HFF-Myc (cell line): ENCODE measurements at regions not wholly inside any gene's neighbourhood (a gene's known extent, or its start where the extent isn't known, plus 50 kb on each side); places are given as distances from the start of the nearest gene placed in this dataset.

ENCODE experiments used
- DNase-seq: peaks from one replicate; pipeline ENCODE4 v3.0.0-alpha.2; 2011; ENCODE audit warnings: low read depth; ENCODE audit errors: extremely low read depth
- H3K4me3 ChIP-seq: replicated peaks from 2 replicates; pipeline ENCODE4 v1.5.1; 2011; ENCODE audit warnings: low read depth, mild to moderate bottlenecking, control low read depth, low read length
- CTCF ChIP-seq: IDR thresholded peaks from 2 replicates; pipeline ENCODE4 v1.5.1; 2012; ENCODE audit warnings: mild to moderate bottlenecking, low read depth, low read length, control low read depth; ENCODE audit errors: missing control alignments

- TF ChIP-seq CTCF, result no peak
- no peak for DNase-seq
- no peak overlapping the region for H3K4me3 ChIP-seq
Measured at GRCh38 chr11:91326280-91326679, 898.3 kb upstream of the FAT3 start.

- no peak for TF ChIP-seq CTCF
Measured at GRCh38 chr11:91314521-91314920, 910.1 kb upstream of the FAT3 start.

GRCh38 chr11:91312541-91312940 is 912.1 kb upstream of the FAT3 start:
- no peak overlapping the region for H3K4me3 ChIP-seq
- no peak for DNase-seq
- no peak for TF ChIP-seq CTCF

More at GRCh38 chr11:91314521-91314920, 910.1 kb upstream of the FAT3 start:
- no peak for DNase-seq
- H3K4me3 ChIP-seq, result no peak overlapping the region

GRCh38 chr11:91310085-91310484 is 914.5 kb upstream of the FAT3 start:
- no peak for TF ChIP-seq CTCF
- no peak overlapping the region for H3K4me3 ChIP-seq
- no peak for DNase-seq

GRCh38 chr11:91308069-91308468 is 916.5 kb upstream of the FAT3 start:
- no peak overlapping the region for H3K4me3 ChIP-seq
- DNase-seq, result no peak
- no peak for TF ChIP-seq CTCF

- TF ChIP-seq CTCF, result no peak
- DNase-seq, result no peak
- H3K4me3 ChIP-seq, result no peak overlapping the region
Measured at GRCh38 chr11:91305402-91305801, 919.2 kb upstream of the FAT3 start.

GRCh38 chr11:91303749-91304148 is 920.9 kb upstream of the FAT3 start:
- no peak for TF ChIP-seq CTCF
- DNase-seq, result no peak
- H3K4me3 ChIP-seq, result no peak overlapping the region
